ENCODE measurements at regions not wholly inside any gene's neighbourhood (a gene's known extent, or its start where the extent isn't known, plus 50 kb on each side); places are given as distances from the start of the nearest gene placed in this dataset.

DNA sequence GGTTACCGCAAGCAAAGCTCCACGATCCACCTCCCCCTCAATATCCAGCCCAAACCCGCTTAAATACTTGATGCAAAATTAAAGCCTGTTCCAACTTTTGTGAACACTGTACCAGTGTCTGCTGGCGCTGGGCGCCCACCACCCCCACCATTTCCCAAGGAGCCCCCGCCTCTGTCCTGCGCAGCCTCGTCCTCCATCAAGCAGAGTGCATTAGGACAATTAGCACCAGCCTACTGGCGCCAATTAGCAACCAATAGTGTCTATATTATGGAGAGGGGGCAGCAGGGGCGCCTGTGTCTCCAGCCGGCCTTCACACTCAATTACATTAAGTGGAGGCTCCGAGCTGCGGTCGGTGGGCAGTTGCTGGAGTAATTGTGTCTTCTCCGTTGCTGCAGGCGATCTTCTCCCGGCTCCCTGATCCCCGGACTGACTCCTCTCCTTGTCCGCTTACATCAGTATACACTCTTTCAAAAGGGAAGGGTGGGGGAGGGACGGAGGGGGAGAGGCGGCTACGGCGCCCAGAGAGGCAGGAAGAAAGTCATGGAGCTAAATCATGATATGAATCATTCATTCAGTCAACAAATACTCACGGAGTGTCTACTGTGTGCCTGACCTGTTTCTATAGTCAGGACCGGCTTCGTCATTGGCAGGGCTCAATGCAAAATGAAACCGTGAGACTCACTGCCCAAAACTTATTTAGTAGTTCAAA is 707.3 kb downstream of the MED13L start:
- in situ Hi-C loops (cut with MboI; ENCODE audit: low pct_unique_long_range_greater_than_20kb, low sequenced_read_pairs): no loop called here
- DNase-seq: no peak

DNA sequence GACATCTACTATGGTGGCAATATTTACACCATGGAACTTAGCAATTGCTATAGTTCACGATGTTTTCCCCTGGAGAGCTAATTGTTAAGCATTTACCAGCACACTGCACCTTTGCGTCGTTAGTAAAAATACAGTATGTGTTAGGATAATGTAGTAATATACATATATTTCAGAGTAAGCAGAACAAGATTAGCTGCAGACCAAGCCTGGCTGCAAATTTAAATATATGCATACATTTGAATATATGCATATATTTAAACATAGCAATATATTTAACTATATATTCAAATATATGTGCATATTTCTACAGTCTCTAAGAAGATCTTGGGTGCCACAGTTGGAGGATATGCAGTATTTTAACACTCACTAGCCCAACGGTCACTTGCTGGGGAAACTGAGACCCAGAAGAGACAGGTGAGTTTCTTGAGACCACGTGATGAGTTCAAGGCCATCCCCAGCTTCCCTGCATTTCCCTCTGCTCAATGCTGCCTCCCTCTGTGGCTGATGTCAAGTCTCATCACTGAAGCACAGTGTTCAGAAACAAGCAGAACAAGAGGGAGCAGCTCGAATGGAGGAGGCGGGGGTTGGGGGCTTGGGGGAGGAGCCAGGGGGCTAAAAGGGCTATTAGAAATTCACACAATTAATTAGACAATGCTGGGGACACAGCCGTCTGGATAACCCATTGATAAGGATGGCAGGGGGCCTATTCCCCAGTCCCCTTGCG is 708.0 kb downstream of the MED13L start:
- no peak for DNase-seq
- in situ Hi-C loops (cut with MboI; ENCODE audit: low pct_unique_long_range_greater_than_20kb, low sequenced_read_pairs): no loop called here

DNA sequence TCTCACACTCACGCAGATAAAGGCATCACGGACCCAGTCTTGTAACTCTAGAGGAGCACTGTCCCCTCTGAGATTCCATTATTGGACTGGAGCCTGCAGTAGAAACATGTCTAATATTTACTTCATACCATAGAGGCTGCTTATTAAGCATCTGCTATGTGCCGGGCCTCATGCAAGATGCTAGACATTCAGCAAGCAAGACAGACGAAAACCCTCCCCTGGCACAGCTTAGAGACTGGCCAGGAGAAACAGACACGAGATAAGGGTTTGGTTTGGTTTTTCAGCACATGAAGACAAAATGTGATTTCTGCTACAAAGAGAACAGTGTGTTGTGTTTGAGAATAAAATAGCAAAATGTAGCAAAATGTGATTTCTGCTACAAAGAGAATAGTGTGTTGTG is 719.2 kb downstream of the MED13L start:
- in situ Hi-C loops (cut with MboI; ENCODE audit: low pct_unique_long_range_greater_than_20kb, low sequenced_read_pairs): no loop called here
- no peak for DNase-seq

DNA sequence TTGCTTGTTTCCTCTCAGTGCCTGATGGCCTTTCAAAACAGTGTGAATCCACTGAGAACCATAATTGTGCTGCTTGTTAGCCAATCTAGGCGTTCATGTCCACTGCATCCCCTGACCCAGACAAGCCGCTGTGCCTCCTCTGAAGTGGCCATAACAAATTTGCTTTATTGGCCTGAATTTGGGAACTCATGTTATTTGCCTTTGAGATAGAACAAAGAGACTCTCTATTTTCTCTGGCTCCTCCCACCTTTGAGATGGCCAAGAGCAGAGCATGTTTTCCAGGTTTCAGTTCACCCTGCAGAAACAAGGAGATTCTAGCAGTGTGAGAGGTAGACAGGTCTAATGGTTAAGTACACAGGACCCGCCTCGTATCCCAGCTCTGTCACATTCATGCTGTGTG is 723.9 kb downstream of the MED13L start:
- no peak for DNase-seq
- in situ Hi-C loops (cut with MboI; ENCODE audit: low pct_unique_long_range_greater_than_20kb, low sequenced_read_pairs): no loop called here

DNA sequence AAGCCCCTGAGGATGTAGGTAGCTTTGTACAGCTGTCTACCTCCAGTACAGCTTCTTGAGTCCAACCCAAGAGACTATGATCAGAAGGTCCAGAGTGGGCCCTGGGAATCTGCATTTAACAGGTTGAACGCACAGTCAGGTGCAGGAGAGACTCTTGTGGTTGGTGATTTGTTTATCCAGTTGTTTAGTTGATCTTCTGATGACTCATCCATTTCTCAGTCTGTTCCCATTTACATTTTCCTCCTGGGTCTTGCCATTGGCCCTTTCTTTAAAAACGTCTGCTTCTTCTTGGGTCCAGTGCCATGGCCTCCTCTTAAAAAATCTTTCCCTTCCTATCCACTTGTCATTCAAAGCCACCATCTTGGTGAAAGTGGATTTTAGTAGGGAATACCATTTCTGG is 734.2 kb downstream of the MED13L start:
- in situ Hi-C loops (cut with MboI; ENCODE audit: low pct_unique_long_range_greater_than_20kb, low sequenced_read_pairs): no loop called here
- no peak for DNase-seq

DNA sequence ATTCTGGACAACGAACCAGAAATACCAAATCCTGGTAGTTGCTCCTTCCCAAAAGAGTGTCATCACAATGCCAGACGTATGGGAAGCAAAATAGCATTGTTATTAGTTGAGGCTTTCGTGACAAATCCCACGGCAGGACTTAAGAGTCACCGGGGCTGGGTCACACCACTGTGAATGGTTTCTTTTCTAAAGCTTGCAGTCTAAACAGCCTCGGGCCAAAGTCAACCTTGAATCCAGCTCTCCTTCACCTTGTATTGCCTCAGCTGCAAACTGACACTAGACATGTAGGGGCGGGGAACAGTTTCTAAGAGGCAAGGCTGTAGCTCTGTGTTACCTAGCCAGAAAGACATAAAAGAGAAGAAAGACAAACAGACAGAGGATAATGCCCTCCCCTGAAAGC is 734.8 kb downstream of the MED13L start:
- in situ Hi-C loops (cut with MboI; ENCODE audit: low pct_unique_long_range_greater_than_20kb, low sequenced_read_pairs): no loop called here

DNA sequence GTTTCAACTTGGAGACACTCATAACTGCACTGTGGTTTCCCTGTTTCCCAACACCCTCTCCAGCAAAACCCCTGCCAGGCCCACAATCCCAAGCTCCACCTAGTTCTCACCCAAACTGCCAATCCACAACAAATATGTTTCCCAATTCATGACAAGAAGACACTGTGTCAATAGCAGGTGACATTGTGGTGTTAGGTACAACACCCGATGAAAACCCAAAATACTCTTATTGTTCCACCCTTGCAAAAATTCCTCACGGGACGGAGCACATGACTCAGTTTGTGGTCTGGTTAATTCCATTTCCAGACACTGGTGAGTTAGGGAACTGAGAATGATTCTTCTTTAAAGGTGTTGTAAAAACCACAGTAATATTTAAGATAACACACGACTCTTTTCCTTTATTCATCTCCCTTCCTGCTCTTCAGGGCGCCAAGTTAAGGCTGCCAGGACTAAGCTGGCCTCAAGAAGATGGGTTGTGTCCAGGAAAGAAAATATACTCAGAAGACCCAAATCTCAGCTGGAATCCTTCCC is 735.5 kb downstream of the MED13L start:
- DNase-seq: no peak
- in situ Hi-C loops (cut with MboI; ENCODE audit: low pct_unique_long_range_greater_than_20kb, low sequenced_read_pairs): no loop called here

More for the DNA sequence above, 734.8 kb downstream of the MED13L start:
- no peak for DNase-seq

DNA sequence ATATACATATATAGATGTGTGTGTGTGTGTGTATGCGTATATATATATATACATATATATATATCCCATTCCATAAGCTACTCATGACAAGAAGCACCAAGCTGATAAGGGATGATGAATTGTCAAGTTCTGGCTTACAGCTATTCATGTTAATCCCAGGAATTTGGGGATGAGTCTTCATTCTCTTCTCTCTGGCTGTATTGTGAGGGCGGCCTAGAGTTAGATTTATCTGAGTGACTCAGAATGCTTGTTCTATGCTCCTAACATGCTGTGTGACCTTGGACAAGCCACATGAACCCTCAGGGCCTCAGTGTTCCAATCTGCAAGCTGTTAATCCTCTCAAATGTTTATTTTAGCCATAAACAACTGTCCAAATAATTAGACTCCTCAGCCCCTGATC is 749.0 kb downstream of the MED13L start:
- no peak for DNase-seq
- in situ Hi-C loops (cut with MboI; ENCODE audit: low pct_unique_long_range_greater_than_20kb, low sequenced_read_pairs): no loop called here

DNA sequence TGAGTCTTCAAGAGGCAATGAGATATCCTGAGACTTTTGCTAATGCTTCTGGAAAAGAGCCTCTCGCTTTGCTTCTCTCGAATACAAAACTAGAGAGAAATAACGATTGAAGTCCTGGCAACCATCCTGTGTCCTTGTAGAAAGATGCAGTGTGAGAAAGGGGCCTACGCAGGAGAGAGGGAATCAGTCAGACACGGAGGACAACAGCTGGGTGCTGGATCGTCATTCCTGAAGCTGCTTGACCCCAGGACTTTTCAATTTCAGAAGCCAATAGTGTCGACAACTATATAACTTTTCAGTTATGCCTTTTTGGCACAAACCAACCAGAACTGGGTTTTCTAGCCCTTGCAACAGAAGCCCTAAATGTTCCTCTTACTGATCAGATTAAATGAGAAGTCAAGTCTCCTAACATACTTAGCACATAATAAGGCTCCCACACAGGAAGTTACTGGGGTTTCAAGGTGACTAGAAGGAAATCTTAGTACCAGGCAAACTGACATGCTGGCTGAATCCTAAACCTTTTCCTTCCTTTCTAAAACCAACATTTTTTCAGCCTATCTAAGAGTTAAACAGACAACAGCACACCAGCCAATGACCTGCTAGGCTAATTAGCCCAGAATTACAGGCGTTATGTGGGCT is 755.6 kb downstream of the MED13L start:
- DNase-seq: no peak
- in situ Hi-C loops (cut with MboI; ENCODE audit: low pct_unique_long_range_greater_than_20kb, low sequenced_read_pairs): no loop called here

DNA sequence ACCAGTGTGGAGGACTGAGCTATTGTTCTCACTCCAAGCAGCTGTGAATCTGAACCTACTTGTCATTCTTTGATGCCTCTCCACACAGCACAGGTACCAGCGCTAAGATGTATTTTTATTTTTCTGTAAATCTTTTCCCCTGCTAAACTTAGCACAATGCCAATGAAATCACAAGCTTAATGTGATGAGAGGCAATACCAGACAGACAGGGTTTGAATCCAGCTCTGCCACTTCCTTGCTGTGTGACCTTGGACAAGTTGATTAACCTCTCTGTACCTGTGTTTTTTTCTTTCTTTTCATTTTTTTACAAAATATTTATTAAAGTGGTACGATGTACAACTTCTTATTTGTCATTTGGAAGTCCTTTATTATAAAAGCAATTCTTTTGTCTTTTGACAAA is 757.6 kb downstream of the MED13L start:
- in situ Hi-C loops (cut with MboI; ENCODE audit: low pct_unique_long_range_greater_than_20kb, low sequenced_read_pairs): no loop called here
- DNase-seq: no peak

DNA sequence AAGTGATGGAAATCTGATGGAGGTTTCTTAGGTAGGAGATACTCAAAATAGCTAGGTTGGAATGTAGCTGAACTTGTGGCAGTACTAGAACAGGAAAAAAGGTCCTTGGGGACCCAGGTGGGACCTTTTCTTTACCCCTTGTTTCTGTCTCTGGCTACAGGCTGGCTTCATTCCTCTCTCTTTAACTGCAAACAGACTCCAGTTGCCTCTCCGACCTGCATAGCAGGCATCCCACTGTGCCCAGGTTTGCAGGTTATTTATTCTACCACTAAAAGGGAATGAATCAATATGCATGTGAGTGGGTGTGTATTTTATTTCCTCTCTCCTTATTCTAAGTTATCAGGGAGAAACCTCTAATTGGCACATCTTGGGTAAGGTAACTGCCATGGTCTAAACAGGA is 758.1 kb downstream of the MED13L start:
- in situ Hi-C loops (cut with MboI; ENCODE audit: low pct_unique_long_range_greater_than_20kb, low sequenced_read_pairs): no loop called here
- no peak for DNase-seq

DNA sequence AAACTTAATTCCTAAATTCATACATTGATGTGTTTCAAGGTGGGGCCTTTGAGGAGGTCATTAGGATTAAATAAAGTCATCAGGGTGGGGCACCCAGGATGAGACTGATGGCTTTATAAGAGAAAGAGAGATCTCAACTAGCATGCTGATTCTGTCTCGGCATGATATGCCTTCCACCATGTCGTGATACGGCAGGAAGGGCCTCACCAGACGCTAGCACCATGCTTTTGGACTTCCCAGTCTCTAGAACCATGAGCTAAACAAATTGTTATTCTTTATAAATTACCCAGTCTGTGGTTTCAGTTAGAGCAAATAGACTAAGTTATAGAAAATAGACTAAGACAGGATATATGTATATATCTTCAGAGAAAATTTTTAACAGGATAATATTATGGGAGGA is 759.6 kb downstream of the MED13L start:
- DNase-seq: no peak
- in situ Hi-C loops (cut with MboI; ENCODE audit: low pct_unique_long_range_greater_than_20kb, low sequenced_read_pairs): no loop called here

DNA sequence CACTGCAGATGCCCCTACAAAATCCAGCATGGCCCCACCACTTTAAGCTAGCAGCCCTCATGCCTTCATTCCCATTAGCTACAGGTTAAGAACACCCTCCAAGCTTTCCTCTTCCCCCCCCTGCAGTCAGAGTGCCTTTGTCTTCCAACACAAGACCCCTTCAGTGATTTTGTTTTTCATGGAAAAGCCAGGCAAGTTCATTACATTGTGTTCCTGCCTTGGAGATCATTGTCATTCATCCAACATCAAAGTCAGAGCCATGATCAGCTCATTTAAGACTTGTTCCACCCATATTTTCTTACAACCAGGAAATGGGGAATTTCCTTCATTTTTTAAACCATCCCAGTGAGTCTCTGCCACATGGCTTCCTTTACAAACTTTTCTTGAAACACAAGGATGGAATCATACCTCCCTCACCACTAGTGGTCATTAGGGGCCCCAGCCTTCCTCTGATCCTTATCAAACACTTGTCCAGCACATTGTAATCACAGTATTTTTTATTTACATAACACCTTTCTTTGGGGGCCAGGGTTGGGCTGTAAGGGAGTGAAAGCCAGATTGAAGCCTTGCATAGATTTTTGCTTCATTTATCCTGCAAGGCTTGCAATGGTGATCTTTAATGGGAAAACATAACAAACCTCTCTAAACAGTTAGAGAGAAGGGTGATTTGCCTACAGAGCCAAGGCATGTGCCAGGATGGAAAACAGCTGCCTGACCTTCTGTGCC is 765.3 kb downstream of the MED13L start:
- in situ Hi-C loops (cut with MboI; ENCODE audit: low pct_unique_long_range_greater_than_20kb, low sequenced_read_pairs): no loop called here
- DNase-seq: no peak

DNA sequence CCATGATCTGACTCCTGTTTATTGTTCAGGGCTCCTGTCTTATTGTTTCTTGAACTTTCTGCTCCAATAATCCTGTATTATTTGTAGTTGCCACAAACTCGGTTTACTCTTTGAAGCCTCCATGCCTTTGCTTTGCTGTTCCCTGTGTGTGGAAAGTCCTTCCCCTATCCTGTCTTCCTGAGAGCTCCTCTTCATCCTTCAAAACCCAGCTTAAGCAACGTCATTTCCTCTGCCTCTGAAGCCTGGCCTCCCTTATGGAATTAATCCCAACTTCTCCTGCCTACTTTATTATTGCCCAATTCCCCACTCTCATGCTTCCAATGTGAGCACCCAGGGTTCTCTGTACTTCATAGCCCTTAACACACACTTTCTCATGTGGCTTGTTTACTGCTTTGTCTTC is 766.2 kb downstream of the MED13L start:
- DNase-seq: no peak
- in situ Hi-C loops (cut with MboI; ENCODE audit: low pct_unique_long_range_greater_than_20kb, low sequenced_read_pairs): no loop called here

DNA sequence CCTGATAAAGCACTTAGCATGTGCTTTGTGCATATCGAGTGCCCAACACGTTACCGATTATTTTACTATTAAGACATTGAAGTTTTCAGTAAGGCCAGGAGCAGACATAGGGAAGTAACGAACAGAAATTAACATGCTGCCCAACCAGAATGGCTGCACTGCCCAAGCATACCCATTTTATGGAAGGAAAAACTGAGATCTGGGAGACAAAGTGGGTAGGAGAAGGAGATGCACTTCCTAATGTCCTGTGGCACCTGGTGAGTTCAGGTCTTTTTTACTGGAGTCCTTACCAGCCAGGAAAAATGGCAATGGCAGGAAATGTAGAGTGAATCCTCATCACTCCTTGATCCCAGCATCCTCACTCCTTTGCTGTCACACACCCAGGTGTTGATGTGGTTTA is 768.5 kb downstream of the MED13L start:
- in situ Hi-C loops (cut with MboI; ENCODE audit: low pct_unique_long_range_greater_than_20kb, low sequenced_read_pairs): no loop called here
- no peak for DNase-seq

DNA sequence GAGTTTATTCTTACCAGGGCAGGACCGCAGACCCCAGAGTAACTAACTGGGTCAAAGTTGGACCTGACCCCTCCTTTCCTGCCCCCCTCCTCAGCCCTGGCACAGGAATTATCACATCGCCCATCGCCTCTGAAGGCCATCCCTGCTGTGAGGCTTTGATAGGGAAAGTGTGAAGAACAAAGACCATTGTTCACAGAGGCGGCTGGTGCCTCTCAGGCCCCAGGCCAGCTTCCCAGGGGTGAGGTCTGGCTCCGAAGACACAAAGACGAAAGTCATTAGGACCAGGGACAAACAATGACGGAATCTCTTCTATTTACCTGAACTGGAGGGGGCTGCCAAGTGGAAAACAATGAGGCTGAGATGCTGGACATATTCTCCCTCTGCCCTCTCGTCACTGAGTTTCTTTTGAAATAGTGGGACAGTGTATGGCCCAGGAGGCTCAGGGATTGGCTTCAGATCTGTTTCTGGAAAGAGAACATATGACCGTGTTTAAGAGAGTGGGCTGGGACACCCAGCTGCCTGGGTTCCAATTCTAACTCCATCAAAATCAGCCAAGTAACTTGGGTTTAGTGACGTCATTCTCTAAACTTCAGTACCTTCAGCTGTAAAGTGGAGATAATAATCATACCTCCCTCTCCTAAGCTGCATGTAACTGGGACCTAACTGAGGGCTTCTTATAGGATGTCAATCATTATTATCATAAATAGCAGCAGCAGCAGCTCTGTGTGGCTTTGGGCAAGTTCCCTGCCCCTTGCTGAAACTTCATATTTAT is 769.4 kb downstream of the MED13L start:
- in situ Hi-C loops (cut with MboI; ENCODE audit: low pct_unique_long_range_greater_than_20kb, low sequenced_read_pairs): no loop called here
- no peak for DNase-seq

DNA sequence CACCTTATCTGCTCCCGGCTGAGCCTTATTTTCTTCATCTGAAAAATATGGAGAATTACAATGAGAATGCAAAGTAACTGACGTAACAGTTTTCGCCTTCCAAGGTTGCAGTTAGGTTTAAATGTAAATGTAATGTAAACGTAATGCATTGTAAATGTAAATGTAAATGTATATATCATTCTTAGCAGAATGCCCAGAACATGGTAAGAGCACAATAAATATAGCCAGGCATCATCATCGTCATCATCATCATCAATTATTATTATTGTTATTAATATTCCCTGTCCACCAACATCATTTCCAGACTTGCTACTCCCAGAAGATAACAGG is 770.0 kb downstream of the MED13L start:
- in situ Hi-C loops (cut with MboI; ENCODE audit: low pct_unique_long_range_greater_than_20kb, low sequenced_read_pairs): no loop called here
- DNase-seq: no peak

DNA sequence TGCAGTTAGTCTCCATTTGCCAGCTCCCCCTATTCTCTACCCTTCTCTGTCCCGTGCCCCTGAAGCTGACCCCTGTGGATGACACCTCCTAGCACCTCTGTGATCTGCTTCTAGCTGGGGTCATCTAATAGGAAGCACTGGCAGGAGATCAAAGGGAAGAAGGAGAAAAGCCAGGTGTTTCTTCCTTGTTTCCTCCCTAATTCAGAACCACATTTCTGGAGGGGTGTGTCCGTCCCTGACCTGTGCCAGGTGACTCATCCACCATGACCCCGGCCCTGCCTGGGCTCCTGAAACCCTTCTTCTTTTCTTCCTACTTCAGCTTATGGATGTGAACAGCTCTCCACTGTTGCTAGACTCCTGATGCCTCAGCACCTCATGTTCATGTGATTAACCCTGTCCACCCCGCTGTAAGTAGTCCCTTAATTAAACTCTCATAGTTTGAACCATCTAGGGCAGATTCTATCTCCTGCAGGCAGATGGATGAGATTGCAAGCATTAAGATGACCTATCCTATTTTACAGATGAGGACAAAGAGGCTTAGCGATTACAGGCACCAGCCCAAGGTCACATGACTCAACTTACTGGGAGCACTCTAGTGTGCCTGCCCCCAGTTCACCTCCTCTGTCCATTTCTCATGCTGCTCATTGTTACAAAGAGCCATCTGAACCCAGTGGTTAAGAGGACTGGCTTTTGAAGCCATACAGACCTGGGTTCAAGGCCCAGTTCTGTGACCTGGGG is 770.5 kb downstream of the MED13L start:
- no peak for DNase-seq
- in situ Hi-C loops (cut with MboI; ENCODE audit: low pct_unique_long_range_greater_than_20kb, low sequenced_read_pairs): no loop called here
